Right atrium auricular region (tissue), 2 donors: ENCODE measurements at regions not wholly inside any gene's neighbourhood (a gene's known extent, or its start where the extent isn't known, plus 50 kb on each side); places are given as distances from the start of the nearest gene placed in this dataset.
"Not testable (repeated sequence)": the region's sequence is repeated elsewhere in the genome, so short reads cannot be mapped to it uniquely, and the experiment has no call there.

ENCODE experiments used
- DNase-seq: peaks from one replicate; pipeline ENCODE4 v3.0.0-alpha.2; 2019; ENCODE audit warnings: low spot score
- H3K27ac ChIP-seq, 2 donors: fragments of 200-600 bp; sonication (generic); 1 replicate in 1 of 2; 2 replicates in 1 of 2; pipeline ENCODE4 v1.5.1; 2016 to 2019
- H3K27me3 ChIP-seq, 2 donors: fragments of 200-600 bp; sonication (generic); one replicate each; pipeline versions ENCODE4 v1.5.1 to v1.6.0; 2017 to 2019
- H3K36me3 ChIP-seq: fragments of 200-600 bp; sonication (generic); one replicate; pipeline ENCODE4 v1.5.1; 2016
- H3K4me1 ChIP-seq, 2 donors: fragments of 200-600 bp; sonication (generic); one replicate each; pipeline versions ENCODE4 v1.5.1 to v1.6.0; 2017 to 2019
- H3K4me3 ChIP-seq, 2 donors: fragments of 200-600 bp; sonication (generic); 1 replicate in 1 of 2; 2 replicates in 1 of 2; pipeline ENCODE4 v1.5.1; 2017 to 2019; ENCODE audit warnings: mild to moderate bottlenecking in 1 of 2, moderate library complexity in 1 of 2
- H3K9me3 ChIP-seq, 2 donors: fragments of 200-600 bp; sonication (generic); one replicate each; pipeline ENCODE4 v1.5.1; 2019
- TF ChIP-seq, protein P1 (sequence below), 2 donors: fragments of 200-600 bp; sonication (generic); IDR thresholded peaks; one replicate each; pipeline ENCODE4 v1.5.1; 2019; ENCODE audit warnings: antibody characterized with exemption in 2 of 2

DNA sequence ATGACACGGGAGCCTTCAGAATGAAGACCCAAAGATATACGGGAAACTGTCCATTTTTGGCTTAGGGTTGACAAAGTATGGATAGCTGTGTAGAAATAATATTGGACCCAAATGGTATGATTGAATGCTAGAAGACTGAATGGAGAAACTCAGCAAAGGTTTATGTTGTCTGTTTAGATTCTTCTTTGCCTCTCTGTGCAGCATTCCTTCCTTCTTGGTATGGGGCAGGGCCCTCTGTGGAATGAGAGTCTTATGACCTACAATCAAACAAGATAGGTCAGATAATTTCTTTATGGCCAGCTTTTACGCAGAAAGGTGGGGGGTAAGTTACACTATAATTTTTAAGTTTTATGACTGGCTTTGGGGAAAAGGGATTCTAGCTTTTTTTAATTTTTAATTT, 124.3 kb downstream of the PCDH10 start:
- no peaks in the 10 kb centered on the region for H3K36me3 ChIP-seq
- H3K4me3 ChIP-seq = no peak overlapping the region
- TF ChIP-seq, protein P1, sequence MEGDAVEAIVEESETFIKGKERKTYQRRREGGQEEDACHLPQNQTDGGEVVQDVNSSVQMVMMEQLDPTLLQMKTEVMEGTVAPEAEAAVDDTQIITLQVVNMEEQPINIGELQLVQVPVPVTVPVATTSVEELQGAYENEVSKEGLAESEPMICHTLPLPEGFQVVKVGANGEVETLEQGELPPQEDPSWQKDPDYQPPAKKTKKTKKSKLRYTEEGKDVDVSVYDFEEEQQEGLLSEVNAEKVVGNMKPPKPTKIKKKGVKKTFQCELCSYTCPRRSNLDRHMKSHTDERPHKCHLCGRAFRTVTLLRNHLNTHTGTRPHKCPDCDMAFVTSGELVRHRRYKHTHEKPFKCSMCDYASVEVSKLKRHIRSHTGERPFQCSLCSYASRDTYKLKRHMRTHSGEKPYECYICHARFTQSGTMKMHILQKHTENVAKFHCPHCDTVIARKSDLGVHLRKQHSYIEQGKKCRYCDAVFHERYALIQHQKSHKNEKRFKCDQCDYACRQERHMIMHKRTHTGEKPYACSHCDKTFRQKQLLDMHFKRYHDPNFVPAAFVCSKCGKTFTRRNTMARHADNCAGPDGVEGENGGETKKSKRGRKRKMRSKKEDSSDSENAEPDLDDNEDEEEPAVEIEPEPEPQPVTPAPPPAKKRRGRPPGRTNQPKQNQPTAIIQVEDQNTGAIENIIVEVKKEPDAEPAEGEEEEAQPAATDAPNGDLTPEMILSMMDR (IDR thresholded peaks at IDR 0.05) = no peak
- no peaks in the 10 kb centered on the region for H3K9me3 ChIP-seq
- no peaks in the 10 kb centered on the region for H3K27me3 ChIP-seq
- H3K27ac ChIP-seq = no peak overlapping the region
- H3K4me1 ChIP-seq = no peaks in the 10 kb centered on the region
- no peak for DNase-seq

DNA sequence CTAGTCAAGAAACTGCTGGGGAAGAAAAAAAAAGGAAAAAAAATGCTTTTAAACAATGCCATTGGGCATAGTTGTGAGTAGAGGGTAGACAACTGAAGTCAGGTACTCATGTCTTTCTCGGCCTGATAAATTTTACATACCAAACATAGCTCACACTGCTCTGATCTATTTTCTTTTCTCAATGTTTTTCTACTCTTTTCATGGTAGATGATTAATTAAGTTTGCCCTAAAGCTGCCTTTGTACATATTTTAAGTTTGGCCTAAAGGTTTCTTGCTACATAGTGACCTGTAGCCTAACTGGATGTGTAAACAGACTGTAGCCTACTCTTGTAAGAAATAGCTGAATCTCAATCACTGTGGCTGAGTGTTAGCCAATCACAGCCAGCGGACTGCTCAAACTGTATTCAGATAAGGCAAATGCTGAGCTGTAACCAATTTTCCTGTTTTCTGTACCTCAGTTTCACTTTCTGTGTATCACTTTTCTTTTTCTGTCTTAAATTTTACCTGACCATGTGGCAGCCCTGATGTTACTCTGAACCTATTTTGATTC, 121.0 kb downstream of the PCDH10 start:
- Histone ChIP-seq H3K9me3 (no peaks in the 10 kb centered on the region), H3K27me3 (no peaks in the 10 kb centered on the region), H3K4me1 (no peaks in the 10 kb centered on the region), H3K27ac (no peak overlapping the region), H3K36me3 (no peaks in the 10 kb centered on the region), H3K4me3 (no peak overlapping the region)
- no peak for DNase-seq
- TF ChIP-seq, protein P1 (IDR thresholded peaks at IDR 0.05) = no peak

DNA sequence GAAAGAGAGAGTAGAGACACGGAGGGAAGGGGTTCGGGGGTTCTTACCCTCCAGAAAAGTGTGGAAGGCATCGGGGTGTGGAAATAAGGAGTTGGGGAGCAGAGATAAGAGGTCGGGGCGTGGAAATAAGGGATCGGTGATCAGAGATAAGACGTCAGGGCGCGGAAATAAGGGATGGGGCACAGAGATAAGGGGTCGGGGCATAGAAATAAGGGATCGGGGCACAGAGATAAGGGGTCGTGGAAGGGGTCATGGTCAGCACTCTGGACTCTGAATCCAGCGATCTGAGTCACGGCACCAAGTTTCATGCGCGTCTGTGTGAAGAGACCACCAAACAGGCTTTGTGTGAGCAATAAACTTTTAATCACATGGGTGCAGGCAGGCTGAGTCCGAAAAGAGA, 119.1 kb downstream of the PCDH10 start:
- H3K4me3 ChIP-seq = no peak overlapping the region
- DNase-seq = no peak
- TF ChIP-seq, protein P1 (IDR thresholded peaks at IDR 0.05) = no peak
- no peaks in the 10 kb centered on the region for H3K27me3 ChIP-seq
- H3K9me3 ChIP-seq = no peaks in the 10 kb centered on the region
- H3K27ac ChIP-seq = no peak overlapping the region
- H3K4me1 ChIP-seq = no peaks in the 10 kb centered on the region
- H3K36me3 ChIP-seq = no peaks in the 10 kb centered on the region

DNA sequence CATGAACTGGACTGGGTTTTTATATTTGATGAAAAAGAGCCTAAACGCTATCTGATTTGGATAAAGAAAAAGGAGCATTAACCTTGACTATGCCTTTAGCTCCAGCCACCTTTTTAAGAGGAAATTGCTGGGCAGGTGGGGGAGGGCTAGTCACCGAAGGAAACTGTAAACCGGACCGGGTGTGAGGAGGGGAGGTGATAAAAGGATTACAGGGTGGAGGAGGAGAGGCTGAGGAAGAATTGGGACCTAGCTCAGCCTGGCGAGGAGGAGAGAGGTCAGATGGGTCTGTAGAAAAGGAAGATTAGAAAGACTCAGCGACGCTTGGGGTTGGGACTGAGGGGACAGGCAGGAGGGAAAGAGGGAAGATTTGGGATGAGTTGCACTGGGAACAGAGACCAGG, 118.4 kb downstream of the PCDH10 start:
- not testable (repeated sequence) for H3K4me3 ChIP-seq, H3K9me3 ChIP-seq, H3K27me3 ChIP-seq, H3K36me3 ChIP-seq, DNase-seq, H3K4me1 ChIP-seq, H3K27ac ChIP-seq

DNA sequence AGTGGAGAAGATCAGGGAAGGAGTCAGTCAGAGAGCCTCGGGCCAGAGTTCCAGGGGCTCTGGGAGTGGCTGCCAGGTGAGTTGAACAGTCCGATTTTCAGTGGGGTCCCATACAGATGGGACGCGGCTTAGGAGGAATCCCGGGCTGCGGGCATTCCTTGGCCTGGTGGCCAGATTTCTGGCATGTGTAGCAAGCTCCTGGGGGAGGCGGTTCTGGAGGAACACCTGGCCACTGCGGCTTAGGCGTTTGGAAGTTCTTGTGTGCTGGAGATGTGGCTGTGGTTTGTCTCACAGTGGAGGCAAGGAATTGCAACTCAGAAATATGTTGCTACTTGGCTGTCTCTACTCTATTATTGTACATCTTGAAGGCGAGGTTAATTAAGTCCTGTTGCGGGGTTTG, 117.9 kb downstream of the PCDH10 start:
- H3K4me1 ChIP-seq, H3K4me3 ChIP-seq, H3K9me3 ChIP-seq, H3K27ac ChIP-seq, H3K36me3 ChIP-seq, H3K27me3 ChIP-seq, DNase-seq: not testable (repeated sequence)

DNA sequence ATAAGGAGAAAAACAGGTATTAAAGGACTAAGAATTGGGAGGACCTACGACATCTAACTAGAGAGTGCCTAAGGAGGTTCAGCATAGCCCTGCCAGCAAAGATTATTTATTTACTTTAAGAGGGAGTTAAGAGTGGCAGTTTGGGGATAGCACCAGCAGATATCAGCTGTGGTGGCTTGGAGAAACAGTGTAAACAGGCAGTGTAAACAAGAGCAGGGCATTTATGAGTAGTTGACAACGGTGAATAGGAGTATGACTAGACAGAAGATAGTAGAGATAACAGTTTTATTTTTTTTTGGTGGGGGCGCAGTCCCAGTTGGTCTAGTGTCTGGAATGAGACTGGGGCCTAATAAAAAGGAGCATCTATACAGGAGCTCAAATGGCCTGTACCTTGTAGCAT, 115.2 kb downstream of the PCDH10 start:
- not testable (repeated sequence) for H3K27me3 ChIP-seq, H3K9me3 ChIP-seq, H3K4me3 ChIP-seq, H3K4me1 ChIP-seq, H3K36me3 ChIP-seq, DNase-seq, H3K27ac ChIP-seq

DNA sequence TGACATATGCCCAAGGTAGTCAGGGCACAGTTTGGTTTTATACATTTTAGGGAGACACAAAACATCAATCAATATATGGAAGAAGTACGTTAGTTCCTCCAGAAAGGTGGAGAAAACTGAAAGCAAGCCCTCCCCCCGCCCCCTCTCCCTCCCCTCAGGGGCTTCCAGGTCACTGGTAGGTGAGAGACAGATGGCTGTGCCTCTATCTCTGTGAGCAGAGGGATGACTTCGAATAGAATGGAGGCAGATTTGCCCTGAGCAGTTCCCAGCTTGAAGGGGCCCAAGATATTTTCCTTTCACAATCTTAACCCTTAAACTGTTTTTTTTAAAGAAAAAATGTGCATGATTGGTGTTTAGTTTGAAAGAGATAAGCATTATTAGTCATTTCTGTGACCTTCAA, 114.0 kb downstream of the PCDH10 start:
- no peak overlapping the region for H3K4me3 ChIP-seq
- DNase-seq = no peak
- no peaks in the 10 kb centered on the region for H3K4me1 ChIP-seq

More for the DNA sequence above, 114.0 kb downstream of the PCDH10 start:
- Histone ChIP-seq H3K36me3 (no peaks in the 10 kb centered on the region), H3K27ac (no peak overlapping the region), H3K27me3 (no peaks in the 10 kb centered on the region), H3K9me3 (no peaks in the 10 kb centered on the region)
- TF ChIP-seq, protein P1 (IDR thresholded peaks at IDR 0.05) = no peak
